Hypothalamus (tissue), 51 donors: ENCODE measurements at regions not wholly inside any gene's neighbourhood (a gene's known extent, or its start where the extent isn't known, plus 50 kb on each side); places are given as distances from the start of the nearest gene placed in this dataset.
"Not testable (repeated sequence)": the region's sequence is repeated elsewhere in the genome, so short reads cannot be mapped to it uniquely, and the experiment has no call there.

Source experiments
- DNase-seq, 51 donors: peaks; one replicate each; lab custom pipeline; 2025; lab: John Stamatoyannopoulos, UW

GRCh38 chr1:223045164-223045957 lies 97.7 kb downstream of the TLR5 start:
- DNase-seq = no peak

GRCh38 chr1:223046011-223046410 lies 97.0 kb downstream of the TLR5 start:
- no peak for DNase-seq

GRCh38 chr1:223046463-223046862 lies 96.6 kb downstream of the TLR5 start:
- DNase-seq = not testable (repeated sequence)

- no peak for DNase-seq
These were observed 95.0 kb downstream of the TLR5 start for GRCh38 chr1:223048026-223048425.

- no peak for DNase-seq
These were observed 90.6 kb downstream of the TLR5 start for GRCh38 chr1:223052462-223052861.

- DNase-seq = no peak
These were observed 90.1 kb downstream of the TLR5 start for GRCh38 chr1:223052931-223053330.

GRCh38 chr1:223056802-223057201 lies 86.2 kb downstream of the TLR5 start:
- no peak for DNase-seq

- DNase-seq = no peak
These were observed 85.4 kb downstream of the TLR5 start for GRCh38 chr1:223057569-223058093.
